PC-3 (cell line): ENCODE measurements at regions not wholly inside any gene's neighbourhood (a gene's known extent, or its start where the extent isn't known, plus 50 kb on each side); places are given as distances from the start of the nearest gene placed in this dataset.

ENCODE experiments used
- ATAC-seq: fragments of 200-7000 bp; cut with Tn5 transposase; 2 replicates; pipeline ENCODE4 v1.9.1; 2020; ENCODE audit warnings: mild to moderate bottlenecking, moderate library complexity
- BruUV-seq: library from RNA; stranded (reverse); fragments of 400-500 nt; replicated peaks from 2 replicates; lab custom pipeline; 2021; lab: Mats Ljungman, UMichigan
- CTCF ChIA-PET: fragments of 300-600 bp; sonication (Branson Sonifier 250); formaldehyde crosslinking; loops from one replicate; lab custom pipeline; 2022; ENCODE audit warnings: antibody characterized with exemption; lab: Charles Lee
- POLR2A ChIA-PET: fragments of 300-600 bp; sonication (Branson Sonifier 250); formaldehyde crosslinking; loops from one replicate; lab custom pipeline; 2022; ENCODE audit warnings: antibody characterized with exemption; ENCODE audit not compliant: unreplicated experiment; lab: Charles Lee
- DNase-seq: peaks from one replicate; pipeline ENCODE4 v3.0.0-alpha.2; 2015
- H2AFZ ChIP-seq: fragments of 300-600 bp; sonication (generic); 2 replicates; pipeline ENCODE4 v1.6.0; 2016; ENCODE audit warnings: antibody characterized with exemption, low read length
- H3F3A ChIP-seq: fragments of 300-600 bp; sonication (generic); one replicate; pipeline ENCODE4 v1.6.0; 2017; ENCODE audit warnings: antibody characterized with exemption, low read length, control low read depth, mild to moderate bottlenecking; ENCODE audit not compliant: unreplicated experiment
- H3K27ac ChIP-seq: fragments of 300-600 bp; sonication (generic); 2 replicates; pipeline ENCODE4 v1.5.1; 2016; ENCODE audit warnings: mild to moderate bottlenecking, low read length
- H3K27me3 ChIP-seq: fragments of 300-600 bp; sonication (generic); 2 replicates; pipeline ENCODE4 v1.6.1; 2016; ENCODE audit warnings: low read length, mixed read lengths
- H3K36me3 ChIP-seq: fragments of 300-600 bp; sonication (generic); 2 replicates; pipeline ENCODE4 v1.6.1; 2016; ENCODE audit warnings: low read depth, mixed run types, low read length, mixed read lengths
- H3K4me1 ChIP-seq: fragments of 300-600 bp; sonication (generic); 2 replicates; pipeline ENCODE4 v1.5.1; 2016; ENCODE audit warnings: low read length; ENCODE audit not compliant: insufficient read depth
- H3K4me2 ChIP-seq: fragments of 300-600 bp; sonication (generic); 2 replicates; pipeline ENCODE4 v1.6.0; 2016; ENCODE audit warnings: low read length
- H3K4me3 ChIP-seq: fragments of 300-600 bp; sonication (generic); 2 replicates; pipeline ENCODE4 v1.5.1; 2016; ENCODE audit warnings: mild to moderate bottlenecking, low read length, mixed read lengths
- H3K79me2 ChIP-seq: fragments of 300-600 bp; sonication (generic); 2 replicates; pipeline ENCODE4 v1.6.1; 2017; ENCODE audit warnings: low read length, mixed read lengths
- H3K9ac ChIP-seq: fragments of 300-600 bp; sonication (generic); 2 replicates; pipeline ENCODE4 v1.6.0; 2016; ENCODE audit warnings: mild to moderate bottlenecking, low read length
- H3K9me2 ChIP-seq: fragments of 300-600 bp; sonication (generic); replicated peaks from 2 replicates; pipeline ENCODE4 v1.6.1; 2016; ENCODE audit warnings: mixed run types, low read length, mixed read lengths
- H3K9me3 ChIP-seq: fragments of 300-600 bp; sonication (generic); 2 replicates; pipeline ENCODE4 v1.6.1; 2016; ENCODE audit warnings: low read length, mixed read lengths
- H4K20me1 ChIP-seq: fragments of 300-600 bp; sonication (generic); 2 replicates; pipeline ENCODE4 v1.6.1; 2016; ENCODE audit warnings: low read length, mixed read lengths
- CTCF ChIP-seq: fragments of 300-600 bp; sonication (generic); conservative IDR thresholded peaks from 2 replicates; pipeline ENCODE4 v1.5.1; 2017; ENCODE audit warnings: antibody characterized with exemption, low read depth, mild to moderate bottlenecking, low read length
- EZH2 ChIP-seq: fragments of 300-600 bp; sonication (generic); IDR thresholded peaks from one replicate; pipeline ENCODE4 v1.6.1; 2017; ENCODE audit warnings: antibody characterized with exemption, mild to moderate bottlenecking, low read length; ENCODE audit not compliant: unreplicated experiment
- EZH2phosphoT487 ChIP-seq: fragments of 300-600 bp; sonication (generic); IDR thresholded peaks from 2 replicates; pipeline ENCODE4 v1.6.1; 2018; ENCODE audit warnings: mild to moderate bottlenecking, antibody characterized with exemption, low read length, borderline replicate concordance
- intact Hi-C: fragments of 100-400 bp; cut with micrococcal nuclease; formaldehyde crosslinking; loops from 2 replicates; pipeline ENCODE4 v1.9.0; 2023

- BruUV-seq = no TSS peak
Measured at GRCh38 chr1:36657826-36658225, 175.1 kb upstream of the CSF3R start.

GRCh38 chr1:36656838-36657237 is 174.1 kb upstream of the CSF3R start:
- Histone ChIP-seq H3K4me3 (no peak overlapping the region), H2AFZ (no peak overlapping the region), H3K9me2 (no peaks in the 10 kb centered on the region), H3K27me3 (peaks cover 66% of the 10 kb centered on the region), H3F3A (no peaks in the 10 kb centered on the region), H3K9me3 (no peaks in the 10 kb centered on the region), H3K9ac (no peak overlapping the region), H4K20me1 (no peaks in the 10 kb centered on the region), H3K27ac (no peak overlapping the region), H3K4me2 (no peak overlapping the region), H3K79me2 (no peaks in the 10 kb centered on the region), H3K36me3 (no peaks in the 10 kb centered on the region), H3K4me1 (no peaks in the 10 kb centered on the region)
- BruUV-seq = no TSS peak
- ChIA-PET CTCF (no interaction called here), POLR2A (no interaction called here)
- intact Hi-C loops = no loop called here
- TF ChIP-seq CTCF (no peak), EZH2 (no peak), EZH2phosphoT487 (no peak)
- ATAC-seq (no peak), DNase-seq (no peak)

More at GRCh38 chr1:36657826-36658225, 175.1 kb upstream of the CSF3R start:
- Histone ChIP-seq H4K20me1 (no peaks in the 10 kb centered on the region), H3F3A (no peaks in the 10 kb centered on the region), H3K4me1 (no peaks in the 10 kb centered on the region), H3K4me3 (no peak overlapping the region), H3K36me3 (no peaks in the 10 kb centered on the region), H3K4me2 (no peak overlapping the region), H3K9ac (no peak overlapping the region), H3K9me3 (no peaks in the 10 kb centered on the region), H3K9me2 (no peaks in the 10 kb centered on the region), H3K27ac (no peak overlapping the region), H2AFZ (no peak overlapping the region), H3K79me2 (no peaks in the 10 kb centered on the region), H3K27me3 (peaks cover 76% of the 10 kb centered on the region)
- TF ChIP-seq EZH2 = no peak
- ChIA-PET CTCF (no interaction called here), POLR2A (no interaction called here)
- intact Hi-C loops = no loop called here
- DNase-seq = no peak
- no peak for ATAC-seq

- CTCF ChIA-PET = no interaction called here
- intact Hi-C loops = no loop called here
- no TSS peak for BruUV-seq
- Histone ChIP-seq H3K27me3 (peaks cover 62% of the 10 kb centered on the region), H3K9me2 (no peaks in the 10 kb centered on the region), H2AFZ (no peak overlapping the region), H3F3A (no peaks in the 10 kb centered on the region), H3K4me1 (no peaks in the 10 kb centered on the region), H3K36me3 (no peaks in the 10 kb centered on the region), H3K4me2 (no peak overlapping the region), H3K79me2 (no peaks in the 10 kb centered on the region), H3K4me3 (no peak overlapping the region), H3K9ac (no peak overlapping the region), H4K20me1 (no peaks in the 10 kb centered on the region), H3K9me3 (no peaks in the 10 kb centered on the region), H3K27ac (no peak overlapping the region)
- no peak for DNase-seq
- TF ChIP-seq CTCF = no peak
- TF ChIP-seq EZH2 = no peak
- TF ChIP-seq EZH2phosphoT487 = no peak
- ATAC-seq = no peak
- POLR2A ChIA-PET = no interaction called here
Measured at GRCh38 chr1:36656271-36656670, 173.6 kb upstream of the CSF3R start.
